Stimulated activated CD4-positive, alpha-beta T cell treated with anti-CD3 and anti-CD28 coated beads, Interleukin-1b, Interleukin-23, amount 100 ng/mL, for 24 hours (primary cell): ENCODE measurements at regions not wholly inside any gene's neighbourhood (a gene's known extent, or its start where the extent isn't known, plus 50 kb on each side); places are given as distances from the start of the nearest gene placed in this dataset.

Experiments used
- DNase-seq, 4 experiments: peaks; one replicate each; pipeline ENCODE4 v3.0.0-alpha.2; 2020; ENCODE audit warnings: low read depth in 4 of 4, low spot score in 1 of 4

DNA sequence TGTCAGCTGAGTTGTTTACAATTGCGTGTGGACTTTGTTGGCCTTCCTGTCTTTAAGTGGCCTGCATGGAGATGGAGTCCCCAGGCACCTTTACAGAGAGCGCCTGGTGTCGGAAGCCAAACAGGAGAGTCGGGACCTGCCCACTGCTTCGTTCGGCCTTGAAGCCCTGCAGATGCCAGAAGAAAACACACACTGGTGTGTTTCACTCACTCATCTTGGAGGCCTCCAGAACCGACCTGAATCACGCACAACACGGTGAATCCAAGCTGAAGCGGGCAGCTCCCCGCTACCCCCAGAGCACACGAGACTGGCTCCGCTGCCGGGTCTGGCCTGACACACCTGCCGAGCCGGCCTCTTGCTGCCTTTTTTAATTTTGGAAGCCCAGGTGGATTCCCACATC lies 419.4 kb upstream of the IRX4 start:
- DNase-seq, result no peak

DNA sequence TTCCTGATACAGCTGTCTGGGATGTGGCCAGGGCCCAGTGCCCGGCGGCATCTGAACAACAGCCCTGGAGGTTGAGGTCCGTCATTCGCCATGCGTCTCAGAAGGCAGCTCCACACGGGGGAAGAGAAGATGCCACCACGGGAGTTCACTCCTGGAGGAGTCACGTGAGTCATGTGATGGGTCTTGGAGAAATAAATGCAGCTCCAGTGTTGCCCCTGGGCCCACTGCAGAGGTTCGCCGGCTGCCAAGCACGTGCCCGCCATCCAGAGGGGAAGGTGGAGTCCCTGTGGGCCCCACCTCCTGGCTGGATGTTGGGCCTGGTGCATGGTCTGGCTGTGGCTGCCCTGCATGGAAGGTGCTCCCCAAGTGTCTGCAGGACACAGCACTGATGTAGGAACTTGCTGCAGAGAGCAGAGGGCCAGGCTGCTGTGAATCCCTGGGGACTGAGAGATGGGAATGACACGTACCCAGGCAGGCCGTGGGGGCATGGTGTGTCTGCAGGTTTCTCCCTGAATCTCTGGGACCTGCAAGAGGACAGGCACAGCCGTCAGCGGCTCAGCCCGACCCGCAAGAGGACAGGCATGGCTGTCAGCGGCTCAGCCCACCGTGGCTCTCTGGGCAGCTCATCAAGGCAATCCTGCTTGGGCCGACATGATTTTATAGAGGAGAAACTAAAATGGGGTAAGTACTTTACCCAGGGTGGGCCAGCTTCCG lies 418.3 kb upstream of the IRX4 start:
- no peak for DNase-seq

- DNase-seq, result no peak
Measured at GRCh38 chr5:2300421-2300820, 417.7 kb upstream of the IRX4 start.

DNA sequence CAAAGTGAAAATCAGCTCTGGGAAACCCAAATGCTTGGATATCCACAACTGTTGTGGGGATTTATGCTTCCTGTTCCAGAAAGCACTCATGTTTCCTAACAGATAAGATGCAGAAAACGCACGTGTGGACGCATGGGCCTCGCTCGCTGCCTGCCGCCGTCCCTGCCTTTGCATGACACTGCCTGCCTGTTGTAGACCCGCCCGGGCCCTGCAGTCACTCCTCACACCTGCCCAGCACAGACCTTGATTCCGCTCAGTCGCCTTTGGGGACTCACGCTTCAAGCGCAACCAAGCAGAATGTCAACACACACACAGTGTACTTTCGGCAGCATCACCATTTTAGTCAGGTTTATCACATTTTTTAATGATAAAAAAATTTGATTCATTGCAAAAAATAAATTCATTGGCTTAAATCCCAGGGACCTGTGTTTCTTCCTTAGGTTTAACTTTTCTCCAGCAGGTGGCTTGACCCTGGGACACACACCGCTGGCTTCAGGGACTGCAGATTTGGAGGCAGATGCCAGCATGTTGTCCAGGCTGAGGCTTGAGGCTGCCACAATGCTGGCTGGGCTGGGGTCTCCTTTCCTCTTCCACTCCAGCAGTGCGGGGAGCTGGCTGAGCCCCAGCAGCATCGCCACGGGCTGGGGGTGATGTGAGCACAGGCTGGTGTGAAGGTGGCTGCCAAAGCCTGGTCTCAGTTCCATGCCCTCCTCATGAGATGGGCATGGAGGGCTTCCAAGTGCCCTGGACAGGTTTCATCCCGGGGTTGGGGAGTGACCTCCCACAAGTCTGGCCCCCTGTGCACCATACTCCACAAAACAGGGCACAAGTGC lies 416.9 kb upstream of the IRX4 start:
- no peak for DNase-seq

DNA sequence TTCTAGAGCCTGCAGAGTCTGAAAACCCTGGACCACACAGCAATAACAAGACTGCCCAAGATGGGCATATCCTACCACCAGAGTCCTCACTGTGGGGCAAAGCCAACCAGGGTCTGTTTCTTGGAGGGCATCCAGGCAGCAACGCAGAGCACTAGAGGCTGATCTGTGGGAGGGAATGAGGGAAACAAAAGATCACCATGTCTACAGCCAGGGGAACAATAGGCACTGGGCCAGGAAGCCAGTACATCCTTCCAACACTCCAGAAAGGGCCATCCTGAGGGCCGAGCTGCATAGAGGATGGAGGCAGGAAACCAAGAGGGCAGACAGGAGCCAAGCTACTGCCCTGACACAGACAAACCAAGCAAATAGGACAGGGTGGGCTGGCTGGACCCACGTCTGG lies 416.1 kb upstream of the IRX4 start:
- DNase-seq, result no peak

- no peak for DNase-seq
Measured at GRCh38 chr5:2297991-2298390, 415.3 kb upstream of the IRX4 start.

GRCh38 chr5:2295476-2295875 lies 412.8 kb upstream of the IRX4 start:
- DNase-seq, result no peak

- no peak for DNase-seq
Measured at GRCh38 chr5:2293906-2294305, 411.2 kb upstream of the IRX4 start.

DNA sequence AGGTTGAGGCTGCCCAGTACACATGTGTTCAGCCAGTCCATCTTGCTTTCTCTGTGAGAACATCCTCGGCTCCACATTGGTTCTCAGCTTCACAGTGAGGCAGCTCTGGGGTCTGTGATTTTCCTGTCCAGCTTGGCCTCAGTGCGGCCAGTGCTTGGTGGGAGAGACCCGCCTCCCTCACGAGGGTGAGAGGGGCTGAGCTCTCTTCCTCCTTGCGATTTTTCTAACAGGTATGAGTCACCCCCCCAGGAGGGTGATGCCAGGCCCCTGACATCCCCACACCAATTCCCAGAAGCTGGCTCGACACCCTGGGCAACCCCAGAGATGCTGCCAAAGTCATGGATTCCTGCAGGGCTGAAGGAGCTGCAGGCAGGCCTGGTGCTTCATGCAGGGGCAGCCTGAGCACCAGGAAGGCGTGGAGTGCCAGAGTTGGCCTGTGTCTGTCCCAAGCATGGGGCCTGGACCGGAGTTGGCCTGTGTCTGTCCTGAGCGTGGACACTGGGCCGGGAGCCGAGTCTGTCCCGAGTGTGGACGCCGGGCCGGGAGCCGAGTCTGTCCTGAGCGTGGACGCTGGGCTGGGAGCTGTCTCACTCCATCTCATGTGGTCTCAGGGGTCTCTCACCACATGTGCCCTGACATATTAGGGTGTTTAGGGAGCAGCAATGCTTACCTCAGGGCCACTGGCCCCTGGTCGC lies 408.6 kb upstream of the IRX4 start:
- no peak for DNase-seq

- no peak for DNase-seq
Measured at GRCh38 chr5:2289380-2289779, 406.7 kb upstream of the IRX4 start.

DNA sequence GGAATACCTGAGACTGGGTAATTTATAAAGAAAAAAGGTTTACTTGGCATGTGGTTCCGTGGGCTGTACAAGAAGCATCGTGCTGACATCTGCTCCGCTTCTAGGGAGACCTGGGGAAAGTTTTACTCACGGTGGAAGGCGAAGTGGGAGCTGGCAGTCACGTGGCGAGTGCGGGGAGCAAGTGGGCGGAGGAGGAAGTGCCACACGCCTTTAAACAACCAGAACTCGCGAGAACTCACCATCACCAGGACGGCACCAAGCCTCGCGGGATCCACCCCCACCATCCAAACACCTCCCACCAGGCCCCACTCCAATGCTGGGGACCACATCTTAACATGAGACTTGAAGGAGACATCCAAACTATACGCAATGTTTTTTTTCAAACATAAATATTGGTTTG lies 406.2 kb upstream of the IRX4 start:
- DNase-seq, result no peak

GRCh38 chr5:2288466-2288865 lies 405.7 kb upstream of the IRX4 start:
- DNase-seq, result no peak

GRCh38 chr5:2286250-2286649 lies 403.5 kb upstream of the IRX4 start:
- DNase-seq, result no peak

GRCh38 chr5:2284678-2285077 lies 402.0 kb upstream of the IRX4 start:
- no peak for DNase-seq

GRCh38 chr5:2283481-2284045 lies 400.8 kb upstream of the IRX4 start:
- DNase-seq, result no peak

DNA sequence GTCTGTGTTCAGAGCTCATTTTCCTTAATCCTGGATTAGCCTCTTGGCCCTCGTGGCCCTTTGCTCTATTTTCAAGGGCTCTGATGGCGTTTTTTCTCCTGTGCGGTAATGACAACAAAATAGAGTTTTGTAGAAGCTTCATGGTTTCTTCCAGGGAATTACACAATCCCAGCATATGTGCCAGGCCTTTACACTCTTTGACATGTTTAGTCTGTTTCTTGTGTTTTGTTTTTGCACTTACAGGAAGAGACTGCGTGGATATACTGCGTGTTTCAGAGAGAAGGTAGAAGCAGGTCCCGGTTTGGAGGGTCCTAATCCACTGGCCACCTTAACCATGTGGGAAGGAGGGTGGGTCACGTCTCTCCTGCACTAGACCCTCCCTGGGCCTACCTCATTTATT lies 400.2 kb upstream of the IRX4 start:
- DNase-seq, result no peak

GRCh38 chr5:2282034-2282690 lies 399.4 kb upstream of the IRX4 start:
- DNase-seq, result no peak

DNA sequence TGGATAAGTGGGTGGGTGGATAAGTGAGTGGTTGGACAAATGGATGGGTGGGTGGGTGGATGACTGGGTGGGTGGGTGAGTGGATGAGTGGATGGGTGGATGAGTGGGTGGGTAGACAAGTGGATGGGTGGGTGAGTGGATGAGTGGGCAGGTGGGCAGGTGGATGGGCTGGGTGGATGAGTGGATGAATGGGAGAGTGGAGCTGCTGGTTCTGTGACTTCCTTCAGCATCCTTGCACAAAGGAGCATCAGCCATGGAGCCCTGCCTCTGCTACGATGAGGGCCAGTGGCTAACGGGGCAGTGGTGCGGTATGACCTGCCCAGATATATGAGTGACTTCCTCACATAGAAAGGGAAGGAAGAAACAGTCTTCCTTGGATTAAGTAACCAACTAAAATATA lies 398.7 kb upstream of the IRX4 start:
- no peak for DNase-seq

DNA sequence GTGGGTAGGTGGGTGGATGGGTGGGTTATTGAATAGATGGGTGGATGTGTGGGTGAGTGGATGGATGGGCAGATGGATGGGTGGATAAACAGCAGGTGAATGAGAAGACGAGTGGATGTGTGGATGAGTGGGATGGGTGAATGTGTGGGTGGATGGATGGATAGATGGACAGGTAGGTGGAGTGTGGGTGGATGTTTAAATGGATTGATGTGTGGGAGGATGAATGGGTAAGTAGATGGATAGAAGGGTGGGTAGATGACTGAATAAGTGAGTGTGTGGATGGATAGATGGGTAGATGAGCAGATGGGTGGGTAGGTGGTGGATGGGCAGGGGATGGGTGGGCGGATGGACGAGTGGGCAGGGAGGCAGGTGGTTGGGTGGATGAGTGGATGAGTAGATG lies 397.6 kb upstream of the IRX4 start:
- no peak for DNase-seq

- DNase-seq, result no peak
Measured at GRCh38 chr5:2278825-2279456, 396.2 kb upstream of the IRX4 start.

GRCh38 chr5:2277886-2278285 lies 395.2 kb upstream of the IRX4 start:
- DNase-seq, result no peak
